IMR-90 (cell line): ENCODE measurements at regions not wholly inside any gene's neighbourhood (a gene's known extent, or its start where the extent isn't known, plus 50 kb on each side); places are given as distances from the start of the nearest gene placed in this dataset.

Source experiments
- BHLHE40 ChIP-seq: fragments of 150-350 bp; IDR thresholded peaks from 2 replicates; pipeline ENCODE4 v1.6.1; 2016; ENCODE audit warnings: mild to moderate bottlenecking, low read depth, low read length
- CEBPB ChIP-seq: IDR thresholded peaks from 2 replicates; pipeline ENCODE4 v1.6.1; 2012; ENCODE audit warnings: low read depth, low read length, improper control_type of control experiment
- CHD1 ChIP-seq: IDR thresholded peaks from 2 replicates; pipeline ENCODE4 v1.6.1; 2012; ENCODE audit warnings: low read depth, low read length, improper control_type of control experiment
- FOS ChIP-seq: fragments of 150-350 bp; IDR thresholded peaks from 2 replicates; pipeline ENCODE4 v1.6.1; 2016; ENCODE audit warnings: low read depth, low read length
- MAFK ChIP-seq: IDR thresholded peaks from 2 replicates; pipeline ENCODE4 v1.6.1; 2012; ENCODE audit warnings: low read depth, low read length, improper control_type of control experiment
- MAZ ChIP-seq: IDR thresholded peaks from 2 replicates; pipeline ENCODE4 v1.6.1; 2012; ENCODE audit warnings: low read depth, mild to moderate bottlenecking, low read length, improper control_type of control experiment, moderate library complexity, borderline replicate concordance
- MXI1 ChIP-seq: IDR thresholded peaks from 2 replicates; pipeline ENCODE4 v1.6.1; 2012; ENCODE audit warnings: low read depth, mild to moderate bottlenecking, low read length, moderate library complexity, borderline replicate concordance
- NFE2L2 ChIP-seq: fragments of 150-350 bp; IDR thresholded peaks from 2 replicates; pipeline ENCODE4 v1.6.1; 2016; ENCODE audit warnings: low read depth, mild to moderate bottlenecking, low read length
- POLR2A ChIP-seq: IDR thresholded peaks from 2 replicates; pipeline ENCODE4 v1.6.1; 2012; ENCODE audit warnings: mild to moderate bottlenecking, low read depth, low read length
- RAD21 ChIP-seq: IDR thresholded peaks from 2 replicates; pipeline ENCODE4 v1.6.1; 2012; ENCODE audit warnings: low read length, improper control_type of control experiment
- RCOR1 ChIP-seq: IDR thresholded peaks from 2 replicates; pipeline ENCODE4 v1.6.1; 2012; ENCODE audit warnings: mild to moderate bottlenecking, low read length, improper control_type of control experiment; ENCODE audit not compliant: insufficient replicate concordance
- RFX5 ChIP-seq: IDR thresholded peaks from 2 replicates; pipeline ENCODE4 v1.8.0; 2012; ENCODE audit warnings: low read depth, mild to moderate bottlenecking, low read length, moderate library complexity
- TF ChIP-seq, protein P1 (sequence below): conservative IDR thresholded peaks from 2 replicates; pipeline ENCODE4 v1.5.1; 2012; ENCODE audit warnings: mild to moderate bottlenecking, low read depth, low read length, improper control_type of control experiment
- TF ChIP-seq, protein P2 (sequence below): fragments of 150-350 bp; IDR thresholded peaks from 2 replicates; pipeline ENCODE4 v1.6.1; 2017; ENCODE audit warnings: mild to moderate bottlenecking, antibody characterized with exemption, low read length, low read depth

DNA sequence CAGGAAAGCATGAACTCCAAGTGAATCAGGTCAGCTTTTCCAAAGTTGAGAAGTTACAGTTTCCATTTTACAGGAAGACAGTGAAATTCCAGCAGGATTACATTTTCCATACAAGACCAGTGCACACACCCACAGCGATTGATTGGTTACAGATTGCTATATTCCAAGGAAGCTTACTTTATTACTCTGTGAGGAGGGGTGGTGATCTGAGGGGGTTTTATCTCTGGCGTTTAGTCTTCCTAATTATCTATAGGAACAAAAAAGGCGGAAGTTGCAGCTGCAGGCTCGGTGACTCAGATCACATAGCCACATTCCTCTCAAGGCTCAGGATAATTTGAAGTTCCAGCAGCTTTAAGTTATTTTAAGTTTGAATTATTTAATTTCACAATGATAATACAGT is 450.4 kb upstream of the NMUR2 start:
- TF ChIP-seq MXI1 (no peak), MAZ (no peak), NFE2L2 (no peak), MAFK (no peak), FOS (no peak), POLR2A (no peak), RCOR1 (no peak), RAD21 (no peak), RFX5 (no peak), CHD1 (no peak), CEBPB (no peak), BHLHE40 (no peak)
- TF ChIP-seq, protein P1, sequence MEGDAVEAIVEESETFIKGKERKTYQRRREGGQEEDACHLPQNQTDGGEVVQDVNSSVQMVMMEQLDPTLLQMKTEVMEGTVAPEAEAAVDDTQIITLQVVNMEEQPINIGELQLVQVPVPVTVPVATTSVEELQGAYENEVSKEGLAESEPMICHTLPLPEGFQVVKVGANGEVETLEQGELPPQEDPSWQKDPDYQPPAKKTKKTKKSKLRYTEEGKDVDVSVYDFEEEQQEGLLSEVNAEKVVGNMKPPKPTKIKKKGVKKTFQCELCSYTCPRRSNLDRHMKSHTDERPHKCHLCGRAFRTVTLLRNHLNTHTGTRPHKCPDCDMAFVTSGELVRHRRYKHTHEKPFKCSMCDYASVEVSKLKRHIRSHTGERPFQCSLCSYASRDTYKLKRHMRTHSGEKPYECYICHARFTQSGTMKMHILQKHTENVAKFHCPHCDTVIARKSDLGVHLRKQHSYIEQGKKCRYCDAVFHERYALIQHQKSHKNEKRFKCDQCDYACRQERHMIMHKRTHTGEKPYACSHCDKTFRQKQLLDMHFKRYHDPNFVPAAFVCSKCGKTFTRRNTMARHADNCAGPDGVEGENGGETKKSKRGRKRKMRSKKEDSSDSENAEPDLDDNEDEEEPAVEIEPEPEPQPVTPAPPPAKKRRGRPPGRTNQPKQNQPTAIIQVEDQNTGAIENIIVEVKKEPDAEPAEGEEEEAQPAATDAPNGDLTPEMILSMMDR, result no peak
- TF ChIP-seq, protein P2, sequence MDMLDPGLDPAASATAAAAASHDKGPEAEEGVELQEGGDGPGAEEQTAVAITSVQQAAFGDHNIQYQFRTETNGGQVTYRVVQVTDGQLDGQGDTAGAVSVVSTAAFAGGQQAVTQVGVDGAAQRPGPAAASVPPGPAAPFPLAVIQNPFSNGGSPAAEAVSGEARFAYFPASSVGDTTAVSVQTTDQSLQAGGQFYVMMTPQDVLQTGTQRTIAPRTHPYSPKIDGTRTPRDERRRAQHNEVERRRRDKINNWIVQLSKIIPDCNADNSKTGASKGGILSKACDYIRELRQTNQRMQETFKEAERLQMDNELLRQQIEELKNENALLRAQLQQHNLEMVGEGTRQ, result no peak
